Endothelial cell of umbilical vein (primary cell): ENCODE measurements at regions not wholly inside any gene's neighbourhood (a gene's known extent, or its start where the extent isn't known, plus 50 kb on each side); places are given as distances from the start of the nearest gene placed in this dataset.

Experiments
- BruUV-seq: library from RNA; stranded (reverse); fragments of 400-500 nt; replicated peaks from 2 replicates; lab custom pipeline; 2021; lab: Mats Ljungman, UMichigan
- CTCF ChIA-PET: fragments of 300-600, 350-600 bp; sonication (Branson Sonifier 250); formaldehyde crosslinking; loops from one replicate; lab custom pipeline; 2021; ENCODE audit warnings: antibody characterized with exemption, inconsistent platforms; lab: Charles Lee
- POLR2A ChIA-PET: fragments of 300-600, 350-600 bp; sonication (Branson Sonifier 250); formaldehyde crosslinking; loops from one replicate; lab custom pipeline; 2021; ENCODE audit warnings: antibody characterized with exemption, inconsistent platforms; lab: Charles Lee
- DNase-seq: peaks from one replicate; pipeline ENCODE4 v3.0.0-alpha.2; 2011; ENCODE audit warnings: low read depth, low spot score
- FAIRE-seq: peaks from 2 replicates; lab custom pipeline; 2011; peaks lifted over from hg19 to GRCh38; lab: Jason Lieb, UNC
- H2AFZ ChIP-seq: 2 replicates; pipeline ENCODE4 v1.6.0; 2012; ENCODE audit warnings: low read depth, low read length, control low read depth, inconsistent platforms
- H3K27ac ChIP-seq: 2 replicates; pipeline ENCODE4 v1.5.1; 2011; ENCODE audit warnings: low read depth, mild to moderate bottlenecking, control low read depth, low read length, moderate library complexity; ENCODE audit not compliant: insufficient read depth
- H3K27me3 ChIP-seq, 2 experiments: 2 replicates each; pipeline versions ENCODE4 v1.6.0 to v1.6.1; 2011; ENCODE audit warnings: low read length in 2 of 2, mixed read lengths in 1 of 2; ENCODE audit not compliant: control insufficient read depth in 2 of 2, insufficient read depth in 2 of 2
- H3K36me3 ChIP-seq, 2 experiments: 2 replicates in 1 of 2; 3 replicates in 1 of 2; pipeline ENCODE4 v1.5.1; 2011; ENCODE audit warnings: low read length in 2 of 2, mild to moderate bottlenecking in 1 of 2, moderate library complexity in 1 of 2; ENCODE audit not compliant: control insufficient read depth in 2 of 2, insufficient read depth in 2 of 2; ENCODE audit errors: extremely low read depth in 1 of 2
- H3K4me1 ChIP-seq: 3 replicates; pipeline ENCODE4 v1.5.1; 2011; ENCODE audit warnings: mild to moderate bottlenecking, low read length; ENCODE audit not compliant: control insufficient read depth, insufficient read depth; ENCODE audit errors: extremely low read depth
- H3K4me2 ChIP-seq: 2 replicates; pipeline ENCODE4 v1.6.1; 2011; ENCODE audit warnings: low read length, control low read depth, mixed read lengths; ENCODE audit not compliant: insufficient read depth
- H3K4me3 ChIP-seq, 3 experiments: fragments of 200-600 bp in 1 of 3; sonication (generic), shearing (Covaris generic) in 1 of 3; replicated peaks in 1 of 3; 2 replicates each; pipeline ENCODE4 v1.5.1; 2011 to 2016; ENCODE audit warnings: control low read depth in 3 of 3, low read length in 3 of 3, mild to moderate bottlenecking in 2 of 3, inconsistent platforms in 1 of 3, low read depth in 1 of 3, moderate library complexity in 1 of 3; ENCODE audit not compliant: insufficient read depth in 1 of 3
- H3K79me2 ChIP-seq: 2 replicates; pipeline ENCODE4 v1.6.0; 2012; ENCODE audit warnings: low read length, inconsistent platforms; ENCODE audit not compliant: control insufficient read depth, insufficient read depth
- H3K9ac ChIP-seq: replicated peaks from 2 replicates; pipeline ENCODE3; 2011; ENCODE audit warnings: low read length, control low read depth; ENCODE audit not compliant: insufficient read depth; ENCODE audit errors: extremely low read depth
- H3K9me1 ChIP-seq: replicated peaks from 3 replicates; pipeline ENCODE4 v1.6.0; 2011; ENCODE audit warnings: mild to moderate bottlenecking, low read length; ENCODE audit not compliant: control insufficient read depth, insufficient read depth; ENCODE audit errors: extremely low read depth
- H3K9me3 ChIP-seq: replicated peaks from 2 replicates; pipeline ENCODE4 v1.5.1; 2012; ENCODE audit warnings: low read length, inconsistent platforms; ENCODE audit not compliant: control insufficient read depth, insufficient read depth
- H4K20me1 ChIP-seq: replicated peaks from 2 replicates; pipeline ENCODE3; 2011; ENCODE audit warnings: mild to moderate bottlenecking, low read length; ENCODE audit not compliant: control insufficient read depth, insufficient read depth; ENCODE audit errors: extremely low read depth
- EZH2 ChIP-seq: IDR thresholded peaks from 2 replicates; pipeline ENCODE4 v1.6.1; 2012; ENCODE audit warnings: borderline replicate concordance, low read depth, mild to moderate bottlenecking, moderate library complexity, low read length, inconsistent platforms; ENCODE audit not compliant: severe bottlenecking
- FOS ChIP-seq: IDR thresholded peaks from 2 replicates; pipeline ENCODE4 v1.6.1; 2011; ENCODE audit warnings: mild to moderate bottlenecking, low read length, moderate library complexity, borderline replicate concordance; ENCODE audit not compliant: insufficient read depth
- GATA2 ChIP-seq: IDR thresholded peaks from 2 replicates; pipeline ENCODE4 v1.7.0; 2011; ENCODE audit warnings: low read depth, mild to moderate bottlenecking, moderate library complexity, mixed read lengths, low read length; ENCODE audit not compliant: insufficient read length, insufficient read depth
- JUN ChIP-seq: IDR thresholded peaks from 2 replicates; pipeline ENCODE4 v1.6.1; 2011; ENCODE audit warnings: borderline replicate concordance, low read depth; ENCODE audit not compliant: insufficient read length, insufficient read depth
- MYC ChIP-seq: IDR thresholded peaks from one replicate; pipeline ENCODE4 v1.6.1; 2011; ENCODE audit warnings: mild to moderate bottlenecking, low read depth, low read length
- POLR2A ChIP-seq: IDR thresholded peaks from 2 replicates; pipeline ENCODE4 v1.6.1; 2012; ENCODE audit warnings: low read depth, mild to moderate bottlenecking, control low read depth, low read length
- POLR2AphosphoS5 ChIP-seq: IDR thresholded peaks from 2 replicates; pipeline ENCODE4 v1.6.1; 2012; ENCODE audit warnings: low read depth, mild to moderate bottlenecking, control low read depth, low read length, moderate library complexity; ENCODE audit not compliant: insufficient read depth
- dilution Hi-C: fragments of 300-500 bp; cut with MboI; formaldehyde crosslinking; loops from one replicate; pipeline ENCODE4 v1.15.0; 2019; ENCODE audit warnings: low sequenced_read_pairs; ENCODE audit not compliant: extremely low pct_ligation_motif_present
- intact Hi-C: fragments of 100-400 bp; cut with micrococcal nuclease; formaldehyde crosslinking; loops from one replicate; pipeline ENCODE4 v1.10.0; 2022
- TF ChIP-seq, protein P1 (sequence below), 2 donors: IDR thresholded peaks; 1 replicate in 1 of 2; 2 replicates in 1 of 2; pipeline ENCODE4 v1.5.1; 2011; ENCODE audit warnings: low read length in 2 of 2, mild to moderate bottlenecking in 2 of 2, moderate library complexity in 2 of 2, control low read depth in 1 of 2, inconsistent platforms in 1 of 2, low read depth in 1 of 2; ENCODE audit not compliant: insufficient read depth in 1 of 2; ENCODE audit errors: extremely low read depth in 1 of 2
- TF ChIP-seq, protein P2 (sequence below): IDR thresholded peaks from 2 replicates; pipeline ENCODE4 v1.6.1; 2011; ENCODE audit not compliant: insufficient read depth, insufficient read length

DNA sequence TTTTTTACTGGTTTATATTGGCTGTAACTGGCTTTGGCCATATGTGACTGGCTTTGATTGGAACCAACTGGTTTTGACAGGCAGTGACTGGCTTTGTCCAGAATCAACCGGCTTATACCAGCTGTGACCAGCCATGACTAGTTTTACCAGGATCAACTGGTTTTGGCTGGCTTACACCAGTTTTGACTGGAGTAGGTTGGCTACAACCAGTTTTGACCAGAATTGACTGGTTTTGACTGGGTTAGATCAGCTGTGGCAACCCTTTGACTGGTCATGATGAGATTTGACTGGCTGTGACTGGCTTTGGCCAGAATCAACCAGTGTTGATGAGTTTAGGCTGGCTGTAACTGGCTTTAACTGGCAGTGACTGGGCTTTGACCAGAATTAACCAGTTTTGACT, 169.2 kb upstream of the AMOT start:
- DNase-seq (no peak), FAIRE-seq (no peak)
- H3K27me3 ChIP-seq, result no peaks in the 10 kb centered on the region
- H3K79me2 ChIP-seq, result no peaks in the 10 kb centered on the region
- H3K9me3 ChIP-seq, result no peaks in the 10 kb centered on the region
- TF ChIP-seq, protein P1, sequence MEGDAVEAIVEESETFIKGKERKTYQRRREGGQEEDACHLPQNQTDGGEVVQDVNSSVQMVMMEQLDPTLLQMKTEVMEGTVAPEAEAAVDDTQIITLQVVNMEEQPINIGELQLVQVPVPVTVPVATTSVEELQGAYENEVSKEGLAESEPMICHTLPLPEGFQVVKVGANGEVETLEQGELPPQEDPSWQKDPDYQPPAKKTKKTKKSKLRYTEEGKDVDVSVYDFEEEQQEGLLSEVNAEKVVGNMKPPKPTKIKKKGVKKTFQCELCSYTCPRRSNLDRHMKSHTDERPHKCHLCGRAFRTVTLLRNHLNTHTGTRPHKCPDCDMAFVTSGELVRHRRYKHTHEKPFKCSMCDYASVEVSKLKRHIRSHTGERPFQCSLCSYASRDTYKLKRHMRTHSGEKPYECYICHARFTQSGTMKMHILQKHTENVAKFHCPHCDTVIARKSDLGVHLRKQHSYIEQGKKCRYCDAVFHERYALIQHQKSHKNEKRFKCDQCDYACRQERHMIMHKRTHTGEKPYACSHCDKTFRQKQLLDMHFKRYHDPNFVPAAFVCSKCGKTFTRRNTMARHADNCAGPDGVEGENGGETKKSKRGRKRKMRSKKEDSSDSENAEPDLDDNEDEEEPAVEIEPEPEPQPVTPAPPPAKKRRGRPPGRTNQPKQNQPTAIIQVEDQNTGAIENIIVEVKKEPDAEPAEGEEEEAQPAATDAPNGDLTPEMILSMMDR (IDR thresholded peaks at IDR 0.05; ENCODE audit: extremely low read depth in 1 of 2, insufficient read depth in 1 of 2, low read depth in 1 of 2, low read length in 2 of 2), result no peak
- TF ChIP-seq, protein P2, sequence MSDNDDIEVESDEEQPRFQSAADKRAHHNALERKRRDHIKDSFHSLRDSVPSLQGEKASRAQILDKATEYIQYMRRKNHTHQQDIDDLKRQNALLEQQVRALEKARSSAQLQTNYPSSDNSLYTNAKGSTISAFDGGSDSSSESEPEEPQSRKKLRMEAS, result no peak
- TF ChIP-seq POLR2AphosphoS5 (no peak), POLR2A (no peak), GATA2 (no peak), FOS (no peak), EZH2 (no peak), JUN (no peak), MYC (no peak)
- no peak overlapping the region for H3K4me2 ChIP-seq
- H2AFZ ChIP-seq, result no peak overlapping the region
- no peak overlapping the region for H3K4me3 ChIP-seq
- H3K9me1 ChIP-seq, result no peaks in the 10 kb centered on the region
- dilution Hi-C loops, result no loop called here
- no peaks in the 10 kb centered on the region for H3K4me1 ChIP-seq
- no TSS peak for BruUV-seq
- H3K9ac ChIP-seq, result no peak overlapping the region
- H3K36me3 ChIP-seq, result no peaks in the 10 kb centered on the region
- ChIA-PET POLR2A (no interaction called here), CTCF (no interaction called here)
- no peak overlapping the region for H3K27ac ChIP-seq
- no peaks in the 10 kb centered on the region for H4K20me1 ChIP-seq
- intact Hi-C loops, result no loop called here
